ENCODE measurements at regions not wholly inside any gene's neighbourhood (a gene's known extent, or its start where the extent isn't known, plus 50 kb on each side); places are given as distances from the start of the nearest gene placed in this dataset.

GRCh38 chr2:74735009-74735408 lies 81.0 kb downstream of the SEMA4F start:
- no peak for DNase-seq

- DNase-seq: peak; percentile 92
These were observed 81.5 kb downstream of the SEMA4F start for GRCh38 chr2:74735564-74735963.

GRCh38 chr2:74736589-74736988 lies 82.5 kb downstream of the SEMA4F start:
- DNase-seq: no peak

- DNase-seq: no peak
These were observed 84.5 kb downstream of the SEMA4F start for GRCh38 chr2:74738586-74738985.

GRCh38 chr2:74739129-74739528 lies 85.1 kb downstream of the SEMA4F start:
- DNase-seq: no peak

GRCh38 chr2:74739733-74740241 lies 85.7 kb downstream of the SEMA4F start:
- DNase-seq: no peak

GRCh38 chr2:74740395-74740740 lies 86.3 kb downstream of the SEMA4F start:
- no peak for DNase-seq

- DNase-seq: no peak
These were observed 86.8 kb downstream of the SEMA4F start for GRCh38 chr2:74740741-74741431.

GRCh38 chr2:74741629-74742028 lies 87.6 kb downstream of the SEMA4F start:
- DNase-seq: no peak

GRCh38 chr2:74742471-74742870 lies 88.4 kb downstream of the SEMA4F start:
- no peak for DNase-seq

- DNase-seq: no peak
These were observed 89.0 kb downstream of the SEMA4F start for GRCh38 chr2:74743039-74743438.

- DNase-seq: no peak
These were observed 89.7 kb downstream of the SEMA4F start for GRCh38 chr2:74743778-74744177.

GRCh38 chr2:74744731-74745515 lies 89.0 kb upstream of the HK2 start:
- no peak for DNase-seq

GRCh38 chr2:74745766-74746165 lies 88.2 kb upstream of the HK2 start:
- DNase-seq: no peak

GRCh38 chr2:74746480-74746879 lies 87.4 kb upstream of the HK2 start:
- no peak for DNase-seq

GRCh38 chr2:74747411-74748080 lies 86.4 kb upstream of the HK2 start:
- no peak for DNase-seq

GRCh38 chr2:74748665-74749064 lies 85.3 kb upstream of the HK2 start:
- DNase-seq: no peak

GRCh38 chr2:74749432-74749831 lies 84.5 kb upstream of the HK2 start:
- DNase-seq: no peak

- DNase-seq: no peak
These were observed 81.7 kb upstream of the HK2 start for GRCh38 chr2:74751981-74752851.

- DNase-seq: no peak
These were observed 78.5 kb upstream of the HK2 start for GRCh38 chr2:74755386-74755785.

- no peak for DNase-seq
These were observed 77.5 kb upstream of the HK2 start for GRCh38 chr2:74756356-74756890.

- DNase-seq: no peak
These were observed 73.9 kb upstream of the HK2 start for GRCh38 chr2:74759986-74760385.

All from COR-L47 (cell line).